ENCODE measurements at regions not wholly inside any gene's neighbourhood (a gene's known extent, or its start where the extent isn't known, plus 50 kb on each side); places are given as distances from the start of the nearest gene placed in this dataset. TPM values are rescaled to one million over a fixed set of nuclear protein-coding genes. Genes with fewer than 3 reads are reported as not detected.

GRCh38 chr22:22035203-22035602, 52.6 kb upstream of the TOP3B start:
- no peak for DNase-seq (ENCODE audit: low read depth)
- no peak overlapping the region for H3K4me3 ChIP-seq (ENCODE audit: low read depth, low read length)
- no peak for TF ChIP-seq CTCF (IDR thresholded peaks at IDR 0.05; ENCODE audit: insufficient read depth, low read depth, low read length)

DNA sequence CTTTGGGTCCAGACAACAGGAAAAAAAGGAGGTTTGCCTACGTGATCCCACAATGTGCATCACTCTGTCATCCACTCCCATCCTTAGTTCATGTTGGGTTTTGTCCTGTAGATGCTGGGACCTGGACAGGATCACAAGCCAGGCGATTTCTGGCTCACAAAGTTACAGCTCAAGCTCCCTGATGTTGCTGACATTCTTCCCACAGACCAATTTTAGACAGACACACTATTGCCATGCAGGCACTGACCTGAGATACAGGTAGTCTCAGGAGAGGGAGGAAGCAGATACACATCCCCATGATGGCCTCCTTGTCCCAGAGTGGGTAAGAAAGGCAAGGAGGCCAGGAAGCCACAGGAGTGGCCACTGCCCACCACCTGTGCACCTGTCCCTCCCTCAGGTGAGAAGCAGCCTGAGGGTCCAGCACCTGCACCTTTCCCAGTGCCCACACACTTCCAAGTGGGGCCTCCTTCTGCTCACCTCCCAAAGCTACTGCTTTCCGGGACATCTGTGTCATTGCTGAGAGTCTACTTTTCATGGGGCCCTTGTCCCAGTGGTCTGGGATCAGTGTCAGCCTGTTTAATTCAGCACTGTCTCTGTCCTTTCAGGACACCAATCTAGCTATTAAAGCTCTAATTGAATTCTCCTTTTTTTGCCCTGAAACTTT, 52.0 kb upstream of the TOP3B start:
- no peak overlapping the region for H3K4me3 ChIP-seq (ENCODE audit: low read depth, low read length)
- DNase-seq (ENCODE audit: low read depth), result no peak
- no peak for TF ChIP-seq CTCF (IDR thresholded peaks at IDR 0.05; ENCODE audit: insufficient read depth, low read depth, low read length)

DNA sequence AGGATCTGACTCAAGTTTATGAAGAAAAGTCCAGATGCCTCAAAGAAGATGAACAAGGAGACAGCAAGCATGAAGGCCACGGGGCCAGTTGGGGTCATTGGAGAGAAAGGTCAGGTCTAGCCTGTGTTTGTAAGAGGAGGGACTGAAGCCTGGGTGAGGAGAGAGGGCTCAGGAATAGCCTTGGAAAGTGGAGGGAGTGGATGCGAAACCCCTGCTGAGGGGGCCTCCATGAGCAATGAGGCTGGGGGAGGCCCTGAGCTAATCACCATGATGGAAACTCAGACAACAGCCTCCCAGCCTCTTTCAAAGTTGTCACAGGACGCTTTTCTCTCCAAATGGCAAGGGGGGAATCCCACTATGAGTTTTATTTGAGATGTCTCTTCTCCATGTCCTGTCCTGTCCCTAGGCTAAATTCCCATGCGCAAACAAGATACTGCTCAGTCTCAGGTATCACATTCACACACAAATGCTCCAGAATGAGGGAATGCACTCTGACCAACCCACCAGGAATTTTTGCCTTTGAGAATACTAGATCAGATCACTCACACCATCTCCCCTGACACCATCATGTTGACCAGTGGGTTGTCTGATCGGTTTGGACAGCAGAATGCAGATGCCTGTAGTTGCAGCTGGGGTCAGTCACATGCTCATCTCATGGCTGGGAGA, 51.3 kb upstream of the TOP3B start:
- no peak overlapping the region for H3K4me3 ChIP-seq (ENCODE audit: low read depth, low read length)
- no peak for DNase-seq (ENCODE audit: low read depth)
- no peak for TF ChIP-seq CTCF (IDR thresholded peaks at IDR 0.05; ENCODE audit: insufficient read depth, low read depth, low read length)

GRCh38 chr22:22032906-22033802, 50.6 kb upstream of the TOP3B start:
- no peak for DNase-seq (ENCODE audit: low read depth)
- H3K4me3 ChIP-seq (ENCODE audit: low read depth, low read length), result no peak overlapping the region
- TF ChIP-seq CTCF (IDR thresholded peaks at IDR 0.05; ENCODE audit: insufficient read depth, low read depth, low read length), result no peak

DNA sequence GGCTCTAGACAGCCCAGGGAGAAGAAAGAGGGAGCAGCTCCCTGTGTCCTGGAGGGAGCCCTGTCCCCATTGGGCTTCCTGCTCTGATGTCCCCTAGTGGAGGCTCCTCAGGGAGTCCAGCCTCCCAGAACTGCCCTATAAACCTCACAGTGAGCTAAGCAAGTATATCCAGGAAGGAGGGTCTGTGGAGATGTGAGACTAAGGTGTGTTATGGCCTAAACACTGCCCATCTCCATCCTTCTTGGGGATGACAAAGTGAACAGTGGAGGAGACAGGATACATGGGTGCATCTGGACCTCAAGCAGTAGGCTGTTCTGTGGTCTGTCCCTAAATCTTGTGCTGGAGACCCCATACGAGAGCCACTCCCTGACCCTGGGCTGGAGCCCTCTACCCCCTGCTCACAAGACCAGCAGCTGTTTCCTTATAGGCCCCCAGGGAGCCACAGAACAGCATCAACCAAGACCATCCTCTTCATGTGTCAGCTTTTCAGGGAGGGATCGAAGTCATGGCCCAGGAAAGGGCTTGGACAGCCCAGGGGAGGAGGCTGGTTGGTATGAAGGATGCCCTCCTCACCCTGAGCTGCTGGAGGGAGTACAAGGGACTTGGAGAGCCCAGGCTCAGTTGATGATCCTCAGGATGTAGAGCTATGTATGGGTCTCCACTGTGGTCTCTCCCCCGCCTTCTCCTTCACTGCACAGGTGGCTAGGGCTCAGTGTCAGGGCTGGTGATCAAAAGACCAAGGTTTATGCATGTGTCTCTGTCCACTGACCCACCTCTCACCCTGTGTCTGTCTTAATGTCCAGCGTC, 49.7 kb upstream of the TOP3B start:
- DNase-seq (ENCODE audit: low read depth), result no peak
- H3K4me3 ChIP-seq (ENCODE audit: low read depth, low read length), result no peak overlapping the region
- TF ChIP-seq CTCF (IDR thresholded peaks at IDR 0.05; ENCODE audit: insufficient read depth, low read depth, low read length), result no peak

Small RNA genes in the stretch of these regions (small RNA-seq; reads per million reads assigned to genes)
- gene AC245452.3 (not detected), gene AC245517.3 (not detected), gene AC245517.5 (not detected), gene IGLVIV-59 (not detected)

Data from fibroblast of villous mesenchyme (primary cell).